ENCODE measurements at regions not wholly inside any gene's neighbourhood (a gene's known extent, or its start where the extent isn't known, plus 50 kb on each side); places are given as distances from the start of the nearest gene placed in this dataset.

- TF ChIP-seq CTCF (IDR thresholded peaks at IDR 0.05) (no peak), POLR2A (IDR thresholded peaks at IDR 0.05) (no peak), POLR2AphosphoS5 (IDR thresholded peaks at IDR 0.05) (no peak)
Measured at GRCh38 chr3:23700616-23701015, 105.1 kb upstream of the UBE2E1 start.

Measured in suprapubic skin (tissue), 4 donors.